ENCODE measurements at regions not wholly inside any gene's neighbourhood (a gene's known extent, or its start where the extent isn't known, plus 50 kb on each side); places are given as distances from the start of the nearest gene placed in this dataset.
"Not testable (repeated sequence)": the region's sequence is repeated elsewhere in the genome, so short reads cannot be mapped to it uniquely, and the experiment has no call there.

- no peaks in the 10 kb centered on the region for H3K36me3 ChIP-seq (ENCODE audit: insufficient read depth, low read length)
- no peak overlapping the region for H2AFZ ChIP-seq (ENCODE audit: low read depth, low read length)
Observed at GRCh38 chr13:43946281-43946680, 66.6 kb downstream of the LACC1 start.

GRCh38 chr13:43947897-43948458 lies 68.3 kb downstream of the LACC1 start:
- Histone ChIP-seq H2AFZ (ENCODE audit: low read depth, low read length) (no peak overlapping the region), H3K36me3 (ENCODE audit: insufficient read depth, low read length) (no peaks in the 10 kb centered on the region), H3K4me3 (ENCODE audit: low read length) (no peak overlapping the region), H3K27me3 (ENCODE audit: insufficient read depth, low read length) (no peaks in the 10 kb centered on the region), H3K4me1 (ENCODE audit: insufficient read depth, low read length) (no peaks in the 10 kb centered on the region), H3K9me3 (ENCODE audit: low read length) (no peaks in the 10 kb centered on the region)

More at GRCh38 chr13:43946281-43946680, 66.6 kb downstream of the LACC1 start:
- Histone ChIP-seq H3K4me3 (ENCODE audit: low read length) (no peak overlapping the region), H3K9me3 (ENCODE audit: low read length) (no peaks in the 10 kb centered on the region), H3K4me1 (ENCODE audit: insufficient read depth, low read length) (no peaks in the 10 kb centered on the region), H3K27me3 (ENCODE audit: insufficient read depth, low read length) (no peaks in the 10 kb centered on the region)

GRCh38 chr13:43953370-43953769 lies 73.7 kb downstream of the LACC1 start:
- H3K27me3 ChIP-seq (ENCODE audit: insufficient read depth, low read length): peaks cover 2% of the 10 kb centered on the region
- H3K9me3 ChIP-seq (ENCODE audit: low read length): no peaks in the 10 kb centered on the region
- H3K4me3 ChIP-seq (ENCODE audit: low read length): no peak overlapping the region
- H3K36me3 ChIP-seq (ENCODE audit: insufficient read depth, low read length): no peaks in the 10 kb centered on the region
- H2AFZ ChIP-seq (ENCODE audit: low read depth, low read length): no peak overlapping the region
- no peaks in the 10 kb centered on the region for H3K4me1 ChIP-seq (ENCODE audit: insufficient read depth, low read length)

- not testable (repeated sequence) for H3K4me1 ChIP-seq (ENCODE audit: insufficient read depth, low read length); H2AFZ ChIP-seq (ENCODE audit: low read depth, low read length); H3K27me3 ChIP-seq (ENCODE audit: insufficient read depth, low read length); H3K9me3 ChIP-seq (ENCODE audit: low read length); H3K36me3 ChIP-seq (ENCODE audit: insufficient read depth, low read length); H3K4me3 ChIP-seq (ENCODE audit: low read length)
Observed at GRCh38 chr13:43956975-43957374, 77.3 kb downstream of the LACC1 start.

- no peaks in the 10 kb centered on the region for H3K27me3 ChIP-seq (ENCODE audit: insufficient read depth, low read length)
- H3K36me3 ChIP-seq (ENCODE audit: insufficient read depth, low read length): no peaks in the 10 kb centered on the region
- no peaks in the 10 kb centered on the region for H3K9me3 ChIP-seq (ENCODE audit: low read length)
- no peaks in the 10 kb centered on the region for H3K4me1 ChIP-seq (ENCODE audit: insufficient read depth, low read length)
- no peak overlapping the region for H2AFZ ChIP-seq (ENCODE audit: low read depth, low read length)
- H3K4me3 ChIP-seq (ENCODE audit: low read length): no peak overlapping the region
Observed at GRCh38 chr13:43959291-43959690, 79.6 kb downstream of the LACC1 start.

- Histone ChIP-seq H3K36me3 (ENCODE audit: insufficient read depth, low read length) (no peaks in the 10 kb centered on the region), H3K9me3 (ENCODE audit: low read length) (no peaks in the 10 kb centered on the region), H2AFZ (ENCODE audit: low read depth, low read length) (no peak overlapping the region), H3K27me3 (ENCODE audit: insufficient read depth, low read length) (no peaks in the 10 kb centered on the region), H3K4me1 (ENCODE audit: insufficient read depth, low read length) (no peaks in the 10 kb centered on the region), H3K4me3 (ENCODE audit: low read length) (no peak overlapping the region)
Observed at GRCh38 chr13:43961909-43962308, 82.2 kb downstream of the LACC1 start.

- no peaks in the 10 kb centered on the region for H3K4me1 ChIP-seq (ENCODE audit: insufficient read depth, low read length)
- no peak overlapping the region for H2AFZ ChIP-seq (ENCODE audit: low read depth, low read length)
- H3K4me3 ChIP-seq (ENCODE audit: low read length): no peak overlapping the region
- H3K9me3 ChIP-seq (ENCODE audit: low read length): no peaks in the 10 kb centered on the region
- H3K36me3 ChIP-seq (ENCODE audit: insufficient read depth, low read length): no peaks in the 10 kb centered on the region
- no peaks in the 10 kb centered on the region for H3K27me3 ChIP-seq (ENCODE audit: insufficient read depth, low read length)
Observed at GRCh38 chr13:43963726-43964125, 84.0 kb downstream of the LACC1 start.

GRCh38 chr13:43964698-43965458 lies 85.2 kb downstream of the LACC1 start:
- H2AFZ ChIP-seq (ENCODE audit: low read depth, low read length): no peak overlapping the region
- H3K9me3 ChIP-seq (ENCODE audit: low read length): peaks cover 2% of the 10 kb centered on the region
- no peak overlapping the region for H3K4me3 ChIP-seq (ENCODE audit: low read length)
- H3K36me3 ChIP-seq (ENCODE audit: insufficient read depth, low read length): no peaks in the 10 kb centered on the region
- H3K4me1 ChIP-seq (ENCODE audit: insufficient read depth, low read length): no peaks in the 10 kb centered on the region
- no peaks in the 10 kb centered on the region for H3K27me3 ChIP-seq (ENCODE audit: insufficient read depth, low read length)

- no peak overlapping the region for H2AFZ ChIP-seq (ENCODE audit: low read depth, low read length)
- H3K36me3 ChIP-seq (ENCODE audit: insufficient read depth, low read length): no peaks in the 10 kb centered on the region
- H3K27me3 ChIP-seq (ENCODE audit: insufficient read depth, low read length): no peaks in the 10 kb centered on the region
- H3K9me3 ChIP-seq (ENCODE audit: low read length): peaks cover 2% of the 10 kb centered on the region
- H3K4me1 ChIP-seq (ENCODE audit: insufficient read depth, low read length): no peaks in the 10 kb centered on the region
- H3K4me3 ChIP-seq (ENCODE audit: low read length): no peak overlapping the region
Observed at GRCh38 chr13:43965459-43965845, 85.7 kb downstream of the LACC1 start.

GRCh38 chr13:43968251-43968942 lies 88.7 kb downstream of the LACC1 start:
- not testable (repeated sequence) for H2AFZ ChIP-seq (ENCODE audit: low read depth, low read length); H3K9me3 ChIP-seq (ENCODE audit: low read length); H3K36me3 ChIP-seq (ENCODE audit: insufficient read depth, low read length); H3K4me3 ChIP-seq (ENCODE audit: low read length); H3K27me3 ChIP-seq (ENCODE audit: insufficient read depth, low read length); H3K4me1 ChIP-seq (ENCODE audit: insufficient read depth, low read length)

- H2AFZ ChIP-seq (ENCODE audit: low read depth, low read length); H3K27me3 ChIP-seq (ENCODE audit: insufficient read depth, low read length); H3K36me3 ChIP-seq (ENCODE audit: insufficient read depth, low read length); H3K4me1 ChIP-seq (ENCODE audit: insufficient read depth, low read length); H3K9me3 ChIP-seq (ENCODE audit: low read length); H3K4me3 ChIP-seq (ENCODE audit: low read length): not testable (repeated sequence)
Observed at GRCh38 chr13:43968943-43969690, 89.4 kb downstream of the LACC1 start.

- H2AFZ ChIP-seq (ENCODE audit: low read depth, low read length); H3K36me3 ChIP-seq (ENCODE audit: insufficient read depth, low read length); H3K4me1 ChIP-seq (ENCODE audit: insufficient read depth, low read length); H3K4me3 ChIP-seq (ENCODE audit: low read length); H3K9me3 ChIP-seq (ENCODE audit: low read length); H3K27me3 ChIP-seq (ENCODE audit: insufficient read depth, low read length): not testable (repeated sequence)
Observed at GRCh38 chr13:43969919-43970318, 90.2 kb downstream of the LACC1 start.
